B cell (primary cell): ENCODE measurements at regions not wholly inside any gene's neighbourhood (a gene's known extent, or its start where the extent isn't known, plus 50 kb on each side); places are given as distances from the start of the nearest gene placed in this dataset.
"Not testable (repeated sequence)": the region's sequence is repeated elsewhere in the genome, so short reads cannot be mapped to it uniquely, and the experiment has no call there.

ENCODE experiments used
- CTCF ChIP-seq: fragments of 200-600 bp; IDR thresholded peaks from one replicate; pipeline ENCODE4 v1.8.0; 2022; ENCODE audit warnings: antibody characterized with exemption, mild to moderate bottlenecking
- EZH2 ChIP-seq: IDR thresholded peaks from 2 replicates; pipeline ENCODE4 v1.6.1; 2012; ENCODE audit warnings: borderline replicate concordance, low read depth, mild to moderate bottlenecking, moderate library complexity, low read length; ENCODE audit not compliant: insufficient read depth, poor library complexity, severe bottlenecking

GRCh38 chr5:50920160-50920559, 253.7 kb downstream of the PARP8 start:
- not testable (repeated sequence) for TF ChIP-seq CTCF, EZH2
